SK-N-SH treated with all-trans-retinoic acid at 6 μM for 48 hours (cell line): ENCODE measurements at regions not wholly inside any gene's neighbourhood (a gene's known extent, or its start where the extent isn't known, plus 50 kb on each side); places are given as distances from the start of the nearest gene placed in this dataset.

ENCODE experiments used
- ATAC-seq: fragments of 200-7000 bp; cut with Tn5 transposase; 3 replicates; pipeline ENCODE4 v1.9.1; 2020; ENCODE audit warnings: mild to moderate bottlenecking, moderate library complexity
- ARNTL ChIP-seq: fragments of 450-650 bp; formaldehyde crosslinking; IDR thresholded peaks from 2 replicates; pipeline ENCODE4 v1.5.0; 2020; ENCODE audit warnings: low read depth, mild to moderate bottlenecking, moderate library complexity, borderline replicate concordance
- BACH2 ChIP-seq: fragments of 250-450 bp; sonication (Bioruptor Pico); IDR thresholded peaks from 2 replicates; pipeline ENCODE4 v1.9.0; 2021; ENCODE audit warnings: mild to moderate bottlenecking, borderline replicate concordance
- CSDC2 ChIP-seq: fragments of 250-450 bp; sonication (Bioruptor Pico); IDR thresholded peaks from 2 replicates; pipeline ENCODE4 v1.5.0; 2020; ENCODE audit warnings: mild to moderate bottlenecking, moderate library complexity
- ESRRG ChIP-seq: fragments of 250-450 bp; sonication (Bioruptor Pico); IDR thresholded peaks from 2 replicates; pipeline ENCODE4 v1.6.1; 2021; ENCODE audit warnings: mild to moderate bottlenecking
- GLIS3 ChIP-seq: fragments of 250-450 bp; sonication (Bioruptor Pico); IDR thresholded peaks from 2 replicates; pipeline ENCODE4 v1.5.0; 2020; ENCODE audit warnings: mild to moderate bottlenecking, moderate library complexity
- ISL1 ChIP-seq: fragments of 250-450 bp; sonication (Bioruptor Pico); IDR thresholded peaks from 2 replicates; pipeline ENCODE4 v2.1.2; 2022; ENCODE audit warnings: mild to moderate bottlenecking, moderate library complexity
- RARB ChIP-seq: fragments of 250-450 bp; sonication (Bioruptor Pico); IDR thresholded peaks from 2 replicates; pipeline ENCODE4 v1.8.0; 2021; ENCODE audit warnings: mild to moderate bottlenecking, moderate library complexity
- SNAI2 ChIP-seq: fragments of 250-450 bp; sonication (Bioruptor Pico); IDR thresholded peaks from 2 replicates; pipeline ENCODE4 v1.5.0; 2020; ENCODE audit warnings: mild to moderate bottlenecking, moderate library complexity
- TCF4 ChIP-seq: fragments of 250-450 bp; sonication (Bioruptor Pico); IDR thresholded peaks from 2 replicates; pipeline ENCODE4 v1.8.0; 2021; ENCODE audit warnings: mild to moderate bottlenecking, moderate library complexity, borderline replicate concordance
- TOX ChIP-seq: fragments of 250-450 bp; sonication (Bioruptor Pico); IDR thresholded peaks from 2 replicates; pipeline ENCODE4 v1.8.0; 2021; ENCODE audit warnings: mild to moderate bottlenecking, moderate library complexity, borderline replicate concordance
- ZC3H10 ChIP-seq: fragments of 250-450 bp; sonication (Bioruptor Pico); IDR thresholded peaks from 2 replicates; pipeline ENCODE4 v1.5.1; 2021; ENCODE audit warnings: mild to moderate bottlenecking, moderate library complexity
- ZFP3 ChIP-seq: fragments of 250-450 bp; sonication (Bioruptor Pico); IDR thresholded peaks from 2 replicates; pipeline ENCODE4 v1.5.0; 2020; ENCODE audit warnings: mild to moderate bottlenecking, moderate library complexity
- ZFP30 ChIP-seq: fragments of 450-650 bp; formaldehyde crosslinking; IDR thresholded peaks from 2 replicates; pipeline ENCODE4 v1.5.0; 2022; ENCODE audit warnings: mild to moderate bottlenecking, moderate library complexity
- ZNF565 ChIP-seq: fragments of 450-650 bp; formaldehyde crosslinking; conservative IDR thresholded peaks from 2 replicates; pipeline ENCODE4 v1.5.0; 2020; ENCODE audit warnings: low read depth, mild to moderate bottlenecking, moderate library complexity
- ZNF70 ChIP-seq: fragments of 450-650 bp; formaldehyde crosslinking; IDR thresholded peaks from 2 replicates; pipeline ENCODE4 v1.5.0; 2020; ENCODE audit warnings: mild to moderate bottlenecking, moderate library complexity
- ZNF8 ChIP-seq: fragments of 450-650 bp; formaldehyde crosslinking; IDR thresholded peaks from 2 replicates; pipeline ENCODE4 v1.5.0; 2020; ENCODE audit warnings: mild to moderate bottlenecking, moderate library complexity
- TF ChIP-seq, protein P1 (sequence below): fragments of 250-450 bp; sonication (Bioruptor Pico); IDR thresholded peaks from 2 replicates; pipeline ENCODE4 v1.8.0; 2021; ENCODE audit warnings: low read depth, mild to moderate bottlenecking, moderate library complexity, borderline replicate concordance
- TF ChIP-seq, protein P2 (sequence below): fragments of 250-450 bp; sonication (Bioruptor Pico); IDR thresholded peaks from 2 replicates; pipeline ENCODE4 v1.5.1; 2020; ENCODE audit warnings: low read depth, mild to moderate bottlenecking, moderate library complexity
- TF ChIP-seq, protein P3 (sequence below): fragments of 250-450 bp; sonication (Bioruptor Pico); IDR thresholded peaks from 2 replicates; pipeline ENCODE4 v1.8.0; 2020; ENCODE audit warnings: mild to moderate bottlenecking, moderate library complexity, borderline replicate concordance
- TF ChIP-seq, protein P4 (sequence below): fragments of 250-450 bp; sonication (Bioruptor Pico); IDR thresholded peaks from 2 replicates; pipeline ENCODE4 v1.5.1; 2021; ENCODE audit warnings: mild to moderate bottlenecking, moderate library complexity
- TF ChIP-seq, protein P5 (sequence below): fragments of 250-450 bp; sonication (Bioruptor Pico); IDR thresholded peaks from 2 replicates; pipeline ENCODE4 v1.5.0; 2020; ENCODE audit warnings: mild to moderate bottlenecking, moderate library complexity

DNA sequence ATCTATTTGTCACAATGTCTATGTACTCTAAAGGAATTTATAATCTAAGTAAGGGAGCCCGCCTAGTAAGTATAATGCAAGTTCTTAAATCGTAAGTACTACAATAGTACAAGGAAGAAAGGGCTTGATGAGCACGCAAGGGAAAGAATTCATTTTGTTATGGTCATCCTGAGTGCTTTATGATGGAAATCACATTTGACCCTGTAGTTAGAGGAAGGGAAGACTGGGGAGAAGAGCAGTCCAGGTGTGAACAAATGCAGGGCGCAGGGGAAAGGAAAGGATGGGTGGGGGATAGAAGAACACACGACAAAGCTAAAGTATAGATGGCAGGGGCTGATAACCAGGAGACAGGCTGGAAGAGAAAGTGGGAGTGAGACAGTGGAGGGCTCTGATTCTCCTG, 88.2 kb upstream of the ARMC3 start:
- ATAC-seq, result no peak
- TF ChIP-seq ZNF8 (CRISPR knock-in tag), result no peak
- TF ChIP-seq, protein P1, sequence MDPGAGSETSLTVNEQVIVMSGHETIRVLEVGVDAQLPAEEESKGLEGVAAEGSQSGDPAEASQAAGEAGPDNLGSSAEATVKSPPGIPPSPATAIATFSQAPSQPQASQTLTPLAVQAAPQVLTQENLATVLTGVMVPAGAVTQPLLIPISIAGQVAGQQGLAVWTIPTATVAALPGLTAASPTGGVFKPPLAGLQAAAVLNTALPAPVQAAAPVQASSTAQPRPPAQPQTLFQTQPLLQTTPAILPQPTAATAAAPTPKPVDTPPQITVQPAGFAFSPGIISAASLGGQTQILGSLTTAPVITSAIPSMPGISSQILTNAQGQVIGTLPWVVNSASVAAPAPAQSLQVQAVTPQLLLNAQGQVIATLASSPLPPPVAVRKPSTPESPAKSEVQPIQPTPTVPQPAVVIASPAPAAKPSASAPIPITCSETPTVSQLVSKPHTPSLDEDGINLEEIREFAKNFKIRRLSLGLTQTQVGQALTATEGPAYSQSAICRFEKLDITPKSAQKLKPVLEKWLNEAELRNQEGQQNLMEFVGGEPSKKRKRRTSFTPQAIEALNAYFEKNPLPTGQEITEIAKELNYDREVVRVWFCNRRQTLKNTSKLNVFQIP (CRISPR knock-in tag), result no peak
- no peak for TF ChIP-seq ARNTL
- TF ChIP-seq ESRRG (CRISPR knock-in tag), result no peak
- no peak for TF ChIP-seq ZNF70 (CRISPR knock-in tag)
- no peak for TF ChIP-seq CSDC2 (CRISPR knock-in tag)
- TF ChIP-seq GLIS3, result no peak
- TF ChIP-seq ZC3H10 (CRISPR knock-in tag), result no peak
- TF ChIP-seq SNAI2 (CRISPR knock-in tag), result no peak
- TF ChIP-seq, protein P2, sequence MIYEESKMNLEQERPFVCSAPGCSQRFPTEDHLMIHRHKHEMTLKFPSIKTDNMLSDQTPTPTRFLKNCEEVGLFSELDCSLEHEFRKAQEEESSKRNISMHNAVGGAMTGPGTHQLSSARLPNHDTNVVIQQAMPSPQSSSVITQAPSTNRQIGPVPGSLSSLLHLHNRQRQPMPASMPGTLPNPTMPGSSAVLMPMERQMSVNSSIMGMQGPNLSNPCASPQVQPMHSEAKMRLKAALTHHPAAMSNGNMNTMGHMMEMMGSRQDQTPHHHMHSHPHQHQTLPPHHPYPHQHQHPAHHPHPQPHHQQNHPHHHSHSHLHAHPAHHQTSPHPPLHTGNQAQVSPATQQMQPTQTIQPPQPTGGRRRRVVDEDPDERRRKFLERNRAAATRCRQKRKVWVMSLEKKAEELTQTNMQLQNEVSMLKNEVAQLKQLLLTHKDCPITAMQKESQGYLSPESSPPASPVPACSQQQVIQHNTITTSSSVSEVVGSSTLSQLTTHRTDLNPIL (CRISPR knock-in tag), result no peak
- TF ChIP-seq ZFP3 (CRISPR knock-in tag), result no peak
- TF ChIP-seq ZFP30 (CRISPR knock-in tag), result no peak
- TF ChIP-seq, protein P3, sequence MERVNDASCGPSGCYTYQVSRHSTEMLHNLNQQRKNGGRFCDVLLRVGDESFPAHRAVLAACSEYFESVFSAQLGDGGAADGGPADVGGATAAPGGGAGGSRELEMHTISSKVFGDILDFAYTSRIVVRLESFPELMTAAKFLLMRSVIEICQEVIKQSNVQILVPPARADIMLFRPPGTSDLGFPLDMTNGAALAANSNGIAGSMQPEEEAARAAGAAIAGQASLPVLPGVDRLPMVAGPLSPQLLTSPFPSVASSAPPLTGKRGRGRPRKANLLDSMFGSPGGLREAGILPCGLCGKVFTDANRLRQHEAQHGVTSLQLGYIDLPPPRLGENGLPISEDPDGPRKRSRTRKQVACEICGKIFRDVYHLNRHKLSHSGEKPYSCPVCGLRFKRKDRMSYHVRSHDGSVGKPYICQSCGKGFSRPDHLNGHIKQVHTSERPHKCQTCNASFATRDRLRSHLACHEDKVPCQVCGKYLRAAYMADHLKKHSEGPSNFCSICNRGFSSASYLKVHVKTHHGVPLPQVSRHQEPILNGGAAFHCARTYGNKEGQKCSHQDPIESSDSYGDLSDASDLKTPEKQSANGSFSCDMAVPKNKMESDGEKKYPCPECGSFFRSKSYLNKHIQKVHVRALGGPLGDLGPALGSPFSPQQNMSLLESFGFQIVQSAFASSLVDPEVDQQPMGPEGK (CRISPR knock-in tag), result no peak
- TF ChIP-seq, protein P4, sequence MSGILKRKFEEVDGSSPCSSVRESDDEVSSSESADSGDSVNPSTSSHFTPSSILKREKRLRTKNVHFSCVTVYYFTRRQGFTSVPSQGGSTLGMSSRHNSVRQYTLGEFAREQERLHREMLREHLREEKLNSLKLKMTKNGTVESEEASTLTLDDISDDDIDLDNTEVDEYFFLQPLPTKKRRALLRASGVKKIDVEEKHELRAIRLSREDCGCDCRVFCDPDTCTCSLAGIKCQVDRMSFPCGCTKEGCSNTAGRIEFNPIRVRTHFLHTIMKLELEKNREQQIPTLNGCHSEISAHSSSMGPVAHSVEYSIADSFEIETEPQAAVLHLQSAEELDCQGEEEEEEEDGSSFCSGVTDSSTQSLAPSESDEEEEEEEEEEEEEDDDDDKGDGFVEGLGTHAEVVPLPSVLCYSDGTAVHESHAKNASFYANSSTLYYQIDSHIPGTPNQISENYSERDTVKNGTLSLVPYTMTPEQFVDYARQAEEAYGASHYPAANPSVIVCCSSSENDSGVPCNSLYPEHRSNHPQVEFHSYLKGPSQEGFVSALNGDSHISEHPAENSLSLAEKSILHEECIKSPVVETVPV, result no peak
- no peak for TF ChIP-seq TOX (CRISPR knock-in tag)
- TF ChIP-seq ZNF565 (CRISPR knock-in tag), result no peak
- TF ChIP-seq RARB (CRISPR knock-in tag), result no peak
- TF ChIP-seq, protein P5, sequence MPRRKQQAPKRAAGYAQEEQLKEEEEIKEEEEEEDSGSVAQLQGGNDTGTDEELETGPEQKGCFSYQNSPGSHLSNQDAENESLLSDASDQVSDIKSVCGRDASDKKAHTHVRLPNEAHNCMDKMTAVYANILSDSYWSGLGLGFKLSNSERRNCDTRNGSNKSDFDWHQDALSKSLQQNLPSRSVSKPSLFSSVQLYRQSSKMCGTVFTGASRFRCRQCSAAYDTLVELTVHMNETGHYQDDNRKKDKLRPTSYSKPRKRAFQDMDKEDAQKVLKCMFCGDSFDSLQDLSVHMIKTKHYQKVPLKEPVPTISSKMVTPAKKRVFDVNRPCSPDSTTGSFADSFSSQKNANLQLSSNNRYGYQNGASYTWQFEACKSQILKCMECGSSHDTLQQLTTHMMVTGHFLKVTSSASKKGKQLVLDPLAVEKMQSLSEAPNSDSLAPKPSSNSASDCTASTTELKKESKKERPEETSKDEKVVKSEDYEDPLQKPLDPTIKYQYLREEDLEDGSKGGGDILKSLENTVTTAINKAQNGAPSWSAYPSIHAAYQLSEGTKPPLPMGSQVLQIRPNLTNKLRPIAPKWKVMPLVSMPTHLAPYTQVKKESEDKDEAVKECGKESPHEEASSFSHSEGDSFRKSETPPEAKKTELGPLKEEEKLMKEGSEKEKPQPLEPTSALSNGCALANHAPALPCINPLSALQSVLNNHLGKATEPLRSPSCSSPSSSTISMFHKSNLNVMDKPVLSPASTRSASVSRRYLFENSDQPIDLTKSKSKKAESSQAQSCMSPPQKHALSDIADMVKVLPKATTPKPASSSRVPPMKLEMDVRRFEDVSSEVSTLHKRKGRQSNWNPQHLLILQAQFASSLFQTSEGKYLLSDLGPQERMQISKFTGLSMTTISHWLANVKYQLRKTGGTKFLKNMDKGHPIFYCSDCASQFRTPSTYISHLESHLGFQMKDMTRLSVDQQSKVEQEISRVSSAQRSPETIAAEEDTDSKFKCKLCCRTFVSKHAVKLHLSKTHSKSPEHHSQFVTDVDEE (CRISPR knock-in tag), result no peak
- no peak for TF ChIP-seq BACH2 (CRISPR knock-in tag)
- no peak for TF ChIP-seq ISL1

DNA sequence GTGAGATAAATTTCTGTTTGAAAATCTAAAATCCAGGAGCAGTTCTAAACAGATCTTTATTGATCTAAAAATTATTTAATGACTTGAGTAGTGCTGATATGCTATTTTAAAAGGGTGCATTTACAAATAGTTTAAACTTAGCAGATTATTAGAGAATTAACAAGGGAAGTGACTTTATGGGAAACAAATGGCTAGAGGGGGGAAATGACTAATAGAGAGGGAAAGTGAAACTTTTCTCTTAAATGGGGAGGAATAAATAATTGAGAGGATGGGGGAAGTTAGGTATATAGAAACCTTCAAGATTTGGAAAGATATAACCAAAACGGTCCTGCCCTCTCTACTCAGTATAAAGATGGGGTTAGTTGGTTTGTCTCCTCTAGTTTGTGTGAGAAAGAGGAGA, 90.1 kb upstream of the ARMC3 start:
- TF ChIP-seq, protein P3 (CRISPR knock-in tag), result no peak
- TF ChIP-seq ESRRG (CRISPR knock-in tag), result no peak
- no peak for TF ChIP-seq ZNF565 (CRISPR knock-in tag)
- TF ChIP-seq ARNTL, result no peak
- no peak for TF ChIP-seq TCF4
- TF ChIP-seq ZFP30 (CRISPR knock-in tag), result no peak
- TF ChIP-seq ISL1, result no peak
- TF ChIP-seq, protein P2 (CRISPR knock-in tag), result no peak
- no peak for TF ChIP-seq BACH2 (CRISPR knock-in tag)
- no peak for ATAC-seq
